Glutamatergic neuron (in vitro differentiated cells): ENCODE measurements at regions not wholly inside any gene's neighbourhood (a gene's known extent, or its start where the extent isn't known, plus 50 kb on each side); places are given as distances from the start of the nearest gene placed in this dataset.

ENCODE experiments used
- DNase-seq: peaks from one replicate; pipeline ENCODE4 v3.0.0; 2022
- H3K27ac Mint-ChIP-seq: one replicate; pipeline ENCODE4 v1.8.0; 2020; ENCODE audit warnings: mild to moderate bottlenecking, mixed read lengths, inconsistent platforms; ENCODE audit not compliant: unreplicated experiment
- H3K27me3 Mint-ChIP-seq: one replicate; pipeline ENCODE4 v1.8.0; 2020; ENCODE audit warnings: mild to moderate bottlenecking, moderate library complexity, mixed read lengths, inconsistent platforms; ENCODE audit not compliant: unreplicated experiment
- H3K36me3 Mint-ChIP-seq: one replicate; pipeline ENCODE4 v1.8.0; 2020; ENCODE audit warnings: mild to moderate bottlenecking, mixed read lengths, inconsistent platforms; ENCODE audit not compliant: unreplicated experiment
- H3K4me1 Mint-ChIP-seq: one replicate; pipeline ENCODE4 v1.8.0; 2020; ENCODE audit warnings: mild to moderate bottlenecking, low read depth, mixed read lengths, inconsistent platforms; ENCODE audit not compliant: unreplicated experiment
- H3K4me3 Mint-ChIP-seq: one replicate; pipeline ENCODE4 v1.8.0; 2020; ENCODE audit warnings: mild to moderate bottlenecking, mixed read lengths, inconsistent platforms; ENCODE audit not compliant: unreplicated experiment
- H3K9me3 Mint-ChIP-seq: one replicate; pipeline ENCODE4 v1.8.0; 2020; ENCODE audit warnings: mild to moderate bottlenecking, moderate library complexity, mixed read lengths, inconsistent platforms; ENCODE audit not compliant: unreplicated experiment
- TF ChIP-seq, protein P1 (sequence below): fragments of 200-600 bp; sonication (generic); IDR thresholded peaks from one replicate; pipeline ENCODE4 v1.5.0; 2021; ENCODE audit not compliant: partially characterized antibody, unreplicated experiment

DNA sequence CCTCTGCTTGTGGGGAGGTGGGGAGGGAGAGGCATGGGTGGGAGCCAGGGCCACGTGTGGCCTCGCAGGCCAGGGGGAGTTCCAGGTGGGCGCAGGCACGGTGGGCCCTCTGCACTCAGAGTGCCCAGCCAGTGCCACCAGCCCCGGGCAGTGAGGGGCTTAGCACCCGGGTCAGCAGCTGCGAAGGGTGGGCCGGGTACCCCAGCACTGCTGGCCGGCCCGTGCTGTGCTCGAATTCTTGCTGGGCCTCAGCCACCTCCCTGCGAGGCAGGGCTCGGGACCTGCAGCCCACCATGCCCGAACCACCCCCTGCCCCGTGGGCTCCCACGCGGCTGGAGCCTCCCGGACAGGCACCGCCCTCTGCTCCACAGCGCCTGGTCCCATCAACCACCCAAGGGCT, 1277.2 kb downstream of the JRKL start:
- peaks cover 5% of the 10 kb centered on the region for H3K4me1 Mint-ChIP-seq
- H3K36me3 Mint-ChIP-seq: no peaks in the 10 kb centered on the region
- H3K27ac Mint-ChIP-seq: no peak overlapping the region
- no peak overlapping the region for H3K4me3 Mint-ChIP-seq
- TF ChIP-seq, protein P1, sequence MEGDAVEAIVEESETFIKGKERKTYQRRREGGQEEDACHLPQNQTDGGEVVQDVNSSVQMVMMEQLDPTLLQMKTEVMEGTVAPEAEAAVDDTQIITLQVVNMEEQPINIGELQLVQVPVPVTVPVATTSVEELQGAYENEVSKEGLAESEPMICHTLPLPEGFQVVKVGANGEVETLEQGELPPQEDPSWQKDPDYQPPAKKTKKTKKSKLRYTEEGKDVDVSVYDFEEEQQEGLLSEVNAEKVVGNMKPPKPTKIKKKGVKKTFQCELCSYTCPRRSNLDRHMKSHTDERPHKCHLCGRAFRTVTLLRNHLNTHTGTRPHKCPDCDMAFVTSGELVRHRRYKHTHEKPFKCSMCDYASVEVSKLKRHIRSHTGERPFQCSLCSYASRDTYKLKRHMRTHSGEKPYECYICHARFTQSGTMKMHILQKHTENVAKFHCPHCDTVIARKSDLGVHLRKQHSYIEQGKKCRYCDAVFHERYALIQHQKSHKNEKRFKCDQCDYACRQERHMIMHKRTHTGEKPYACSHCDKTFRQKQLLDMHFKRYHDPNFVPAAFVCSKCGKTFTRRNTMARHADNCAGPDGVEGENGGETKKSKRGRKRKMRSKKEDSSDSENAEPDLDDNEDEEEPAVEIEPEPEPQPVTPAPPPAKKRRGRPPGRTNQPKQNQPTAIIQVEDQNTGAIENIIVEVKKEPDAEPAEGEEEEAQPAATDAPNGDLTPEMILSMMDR: no peak
- DNase-seq: no peak
- H3K9me3 Mint-ChIP-seq: peaks cover 3% of the 10 kb centered on the region
- H3K27me3 Mint-ChIP-seq: no peaks in the 10 kb centered on the region

DNA sequence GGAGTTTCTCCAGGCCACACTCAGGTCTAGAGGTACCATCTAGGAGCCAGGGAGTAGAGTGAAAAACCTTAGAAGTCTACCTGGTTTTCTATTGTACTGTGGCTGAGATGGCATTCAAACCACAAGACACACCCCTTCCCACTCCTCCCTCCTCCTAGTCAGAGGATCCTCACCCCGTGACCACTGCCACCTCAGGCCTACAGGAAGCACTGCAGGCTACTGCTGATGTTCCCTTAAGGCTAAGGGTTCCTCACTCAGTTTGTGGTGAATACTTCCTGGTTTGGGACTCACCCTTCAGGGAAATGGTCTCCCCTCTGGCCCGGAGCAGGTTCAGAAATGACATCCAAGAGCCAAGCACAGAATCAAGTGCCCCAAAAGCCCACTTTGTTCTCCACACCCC, 1293.9 kb downstream of the JRKL start:
- Mint-ChIP-seq H3K4me3 (no peak overlapping the region), H3K4me1 (peaks cover 14% of the 10 kb centered on the region), H3K36me3 (peaks cover 1% of the 10 kb centered on the region), H3K27ac (no peak overlapping the region), H3K27me3 (no peaks in the 10 kb centered on the region), H3K9me3 (peaks cover 4% of the 10 kb centered on the region)
- DNase-seq: no peak
- TF ChIP-seq, protein P1: no peak

DNA sequence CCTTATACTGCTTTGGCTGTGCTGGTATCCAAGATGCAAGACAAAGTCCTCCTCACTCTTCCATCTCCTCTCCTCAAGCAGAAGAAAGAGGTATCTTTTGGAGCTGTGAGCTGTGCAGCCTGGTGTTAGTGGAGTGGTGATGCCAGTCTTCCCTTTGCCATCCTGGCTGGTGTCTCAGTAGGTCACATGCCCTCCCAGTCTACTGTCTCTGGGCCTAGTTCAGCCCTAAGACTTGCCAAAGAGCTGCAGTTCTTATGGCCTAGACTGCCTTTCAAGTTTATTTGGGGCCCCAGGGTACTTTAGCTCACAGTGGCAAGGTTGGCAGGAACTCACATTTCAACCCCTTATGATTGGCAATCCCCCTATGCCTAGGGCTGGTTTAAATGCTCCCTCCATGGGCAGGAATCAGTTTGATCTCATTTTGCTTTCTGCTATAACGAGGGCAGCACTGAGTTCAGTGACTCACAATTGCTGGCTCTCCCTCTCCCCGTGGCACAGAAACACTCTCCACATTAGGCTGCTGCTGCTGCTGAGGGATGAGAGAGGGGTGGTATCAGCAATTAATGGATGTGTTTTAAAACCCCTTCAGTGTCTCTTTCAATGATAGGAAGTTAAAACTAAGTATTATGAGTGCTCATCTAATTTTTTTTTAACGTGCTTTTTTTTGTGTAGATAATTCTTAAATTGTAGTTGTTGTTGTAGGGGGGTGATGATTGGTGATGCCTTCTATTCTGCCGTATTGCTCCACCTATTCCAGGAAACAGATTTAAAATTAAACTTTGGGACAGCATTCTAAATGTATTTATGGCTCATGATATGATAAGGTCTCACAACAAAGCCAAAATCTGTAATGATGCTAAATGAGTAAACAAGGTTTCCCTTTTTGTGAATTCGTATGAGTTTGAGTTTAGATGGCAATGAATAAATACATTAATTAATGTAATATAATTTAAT, 1295.0 kb downstream of the JRKL start:
- DNase-seq: no peak
- Mint-ChIP-seq H3K36me3 (no peaks in the 10 kb centered on the region), H3K4me3 (no peak overlapping the region), H3K27ac (no peak overlapping the region), H3K9me3 (peaks cover 3% of the 10 kb centered on the region), H3K27me3 (no peaks in the 10 kb centered on the region), H3K4me1 (peaks cover 14% of the 10 kb centered on the region)
- TF ChIP-seq, protein P1: no peak

DNA sequence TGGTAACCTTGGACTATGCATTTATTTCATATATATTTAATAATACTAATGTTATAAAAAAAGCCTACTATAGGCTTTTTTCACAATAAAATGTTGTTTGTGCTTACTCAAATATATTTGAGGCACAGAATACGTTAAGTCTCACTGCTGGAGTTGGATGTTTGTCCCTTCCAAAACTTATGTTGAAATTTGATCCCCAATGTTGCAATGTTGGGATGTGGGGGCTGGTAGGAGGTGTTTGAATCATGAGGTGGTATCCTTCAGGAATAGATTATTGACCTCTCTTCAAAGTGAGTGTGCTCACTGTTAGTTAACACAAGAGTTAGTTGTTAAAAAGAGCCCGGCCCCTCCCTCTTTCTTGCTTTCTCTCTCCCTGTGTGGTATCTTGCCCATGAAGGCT, 1295.9 kb downstream of the JRKL start:
- Mint-ChIP-seq H3K9me3 (peaks cover 3% of the 10 kb centered on the region), H3K36me3 (no peaks in the 10 kb centered on the region), H3K4me3 (no peak overlapping the region), H3K4me1 (peaks cover 14% of the 10 kb centered on the region), H3K27me3 (no peaks in the 10 kb centered on the region), H3K27ac (no peak overlapping the region)
- TF ChIP-seq, protein P1: no peak
- DNase-seq: no peak

DNA sequence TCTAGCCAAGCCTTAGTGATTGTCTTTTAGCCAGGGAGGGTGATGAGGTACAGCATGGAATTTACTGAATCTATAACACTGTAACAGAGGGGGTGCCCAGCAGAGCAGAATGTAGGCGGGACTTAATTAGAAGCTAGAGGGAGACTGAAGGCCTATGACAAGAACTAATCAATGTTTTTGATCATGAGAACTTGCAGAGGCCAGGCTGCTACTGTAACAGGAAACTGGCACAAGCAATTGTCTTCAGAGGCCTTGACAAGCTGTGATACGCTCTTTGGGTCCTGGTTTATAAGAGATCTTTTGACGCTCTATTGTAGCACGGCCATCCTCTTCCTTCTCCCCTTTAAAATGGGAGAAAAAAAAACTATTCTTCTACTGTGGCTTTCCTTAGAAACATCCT, 1297.3 kb downstream of the JRKL start:
- Mint-ChIP-seq H3K9me3 (no peaks in the 10 kb centered on the region), H3K27me3 (no peaks in the 10 kb centered on the region), H3K36me3 (no peaks in the 10 kb centered on the region), H3K27ac (peak overlapping the region; percentile 24), H3K4me3 (no peak overlapping the region), H3K4me1 (peaks cover 14% of the 10 kb centered on the region)
- no peak for DNase-seq
- TF ChIP-seq, protein P1: no peak
